HEK293 (cell line): ENCODE measurements at regions not wholly inside any gene's neighbourhood (a gene's known extent, or its start where the extent isn't known, plus 50 kb on each side); places are given as distances from the start of the nearest gene placed in this dataset.

ENCODE experiments used
- CTCF ChIA-PET: fragments of 350-600 bp; formaldehyde crosslinking; extraction: SDS; loops from one replicate; lab custom pipeline; 2021; ENCODE audit warnings: antibody characterized with exemption; lab: Yijun Ruan, JAX
- POLR2A ChIA-PET: fragments of 300-600 bp; formaldehyde crosslinking; extraction: SDS; loops from one replicate; lab custom pipeline; 2020; ENCODE audit warnings: antibody characterized with exemption, inconsistent platforms; lab: Yijun Ruan, JAX
- H3K27ac ChIP-seq: fragments of 200-500 bp; sonication (Bioruptor generic); 2 replicates; pipeline ENCODE4 v1.5.1; 2014; ENCODE audit warnings: low read depth, low read length, control low read depth, inconsistent platforms; ENCODE audit errors: extremely low read depth
- H3K36me3 ChIP-seq, 2 experiments: fragments of 200-500 bp in 1 of 2; sonication (Bioruptor generic) in 1 of 2; 1 replicate in 1 of 2; 2 replicates in 1 of 2; pipeline ENCODE4 v1.5.1; 2014 to 2017; ENCODE audit warnings: inconsistent platforms in 2 of 2, low read length in 2 of 2; ENCODE audit not compliant: control insufficient read depth in 2 of 2, insufficient read depth in 1 of 2
- H3K4me1 ChIP-seq: fragments of 200-500 bp; sonication (Bioruptor generic); 2 replicates; pipeline ENCODE4 v1.5.1; 2014; ENCODE audit warnings: mild to moderate bottlenecking, low read length, inconsistent platforms; ENCODE audit not compliant: control insufficient read depth, insufficient read depth
- H3K4me3 ChIP-seq: 2 replicates; pipeline ENCODE4 v1.5.1; 2011; ENCODE audit warnings: low read depth, mild to moderate bottlenecking, control low read depth, low read length, moderate library complexity
- H3K9me3 ChIP-seq: fragments of 200-500 bp; sonication (Bioruptor generic); 2 replicates; pipeline ENCODE4 v1.5.1; 2014; ENCODE audit warnings: low read depth, low read length, inconsistent platforms; ENCODE audit not compliant: control insufficient read depth, insufficient read depth
- GLI4 ChIP-seq: fragments of 450-650 bp; formaldehyde crosslinking; IDR thresholded peaks from 2 replicates; pipeline ENCODE4 v1.5.1; 2016; ENCODE audit warnings: missing biosample characterization, missing genetic modification characterization
- GLIS1 ChIP-seq: fragments of 450-650 bp; formaldehyde crosslinking; IDR thresholded peaks from 2 replicates; pipeline ENCODE4 v1.5.1; 2016; ENCODE audit warnings: missing biosample characterization, missing genetic modification characterization
- MZF1 ChIP-seq: fragments of 450-650 bp; formaldehyde crosslinking; IDR thresholded peaks from 2 replicates; pipeline ENCODE4 v1.5.1; 2017; ENCODE audit warnings: missing biosample characterization, missing genetic modification characterization, borderline replicate concordance
- PRDM1 ChIP-seq: fragments of 450-650 bp; formaldehyde crosslinking; IDR thresholded peaks from 2 replicates; pipeline ENCODE4; 2016; ENCODE audit warnings: missing biosample characterization, missing genetic modification characterization
- ZNF146 ChIP-seq: fragments of 450-650 bp; formaldehyde crosslinking; IDR thresholded peaks from 2 replicates; pipeline ENCODE4 v1.5.1; 2016; ENCODE audit warnings: missing biosample characterization, missing genetic modification characterization
- ZNF16 ChIP-seq: fragments of 450-650 bp; formaldehyde crosslinking; IDR thresholded peaks from 2 replicates; pipeline ENCODE4 v1.5.1; 2016; ENCODE audit warnings: low read depth, missing biosample characterization, missing genetic modification characterization
- ZNF335 ChIP-seq: fragments of 450-650 bp; formaldehyde crosslinking; conservative IDR thresholded peaks from 2 replicates; pipeline ENCODE4 v1.5.1; 2016; ENCODE audit warnings: missing biosample characterization, missing genetic modification characterization
- ZNF394 ChIP-seq: fragments of 450-650 bp; formaldehyde crosslinking; IDR thresholded peaks from 2 replicates; pipeline ENCODE4 v1.5.1; 2016; ENCODE audit warnings: missing biosample characterization, missing genetic modification characterization, mild to moderate bottlenecking, moderate library complexity, borderline replicate concordance
- ZNF48 ChIP-seq: fragments of 450-650 bp; formaldehyde crosslinking; IDR thresholded peaks from 2 replicates; pipeline ENCODE4 v1.5.1; 2016; ENCODE audit warnings: missing biosample characterization, missing genetic modification characterization
- ZNF585B ChIP-seq: fragments of 450-650 bp; formaldehyde crosslinking; IDR thresholded peaks from 2 replicates; pipeline ENCODE4 v1.5.1; 2016; ENCODE audit warnings: missing biosample characterization, missing genetic modification characterization
- ZNF610 ChIP-seq: fragments of 450-650 bp; formaldehyde crosslinking; IDR thresholded peaks from 2 replicates; pipeline ENCODE4 v1.5.1; 2016; ENCODE audit warnings: missing biosample characterization, missing genetic modification characterization, borderline replicate concordance
- ZNF658 ChIP-seq: fragments of 450-650 bp; formaldehyde crosslinking; IDR thresholded peaks from 2 replicates; pipeline ENCODE4; 2016; ENCODE audit warnings: missing biosample characterization, missing genetic modification characterization
- ZSCAN23 ChIP-seq: fragments of 450-650 bp; formaldehyde crosslinking; IDR thresholded peaks from 2 replicates; pipeline ENCODE4 v1.5.1; 2016; ENCODE audit warnings: missing biosample characterization, missing genetic modification characterization
- TF ChIP-seq, protein P1 (sequence below): fragments of 450-650 bp; formaldehyde crosslinking; IDR thresholded peaks from 2 replicates; pipeline ENCODE4 v1.5.1; 2016; ENCODE audit warnings: missing biosample characterization, missing genetic modification characterization
- TF ChIP-seq, protein P2 (sequence below): fragments of 450-650 bp; formaldehyde crosslinking; IDR thresholded peaks from 2 replicates; pipeline ENCODE4 v1.5.1; 2016; ENCODE audit warnings: missing biosample characterization, missing genetic modification characterization, borderline replicate concordance
- TF ChIP-seq, protein P3 (sequence below): fragments of 450-650 bp; formaldehyde crosslinking; IDR thresholded peaks from 2 replicates; pipeline ENCODE4 v1.5.1; 2016; ENCODE audit warnings: missing biosample characterization, missing genetic modification characterization
- TF ChIP-seq, protein P4 (sequence below): fragments of 450-650 bp; formaldehyde crosslinking; optimal IDR thresholded peaks from 2 replicates; pipeline ENCODE3; 2016; ENCODE audit warnings: missing biosample characterization, mild to moderate bottlenecking, missing genetic modification characterization
- TF ChIP-seq, protein P5 (sequence below): fragments of 450-650 bp; formaldehyde crosslinking; IDR thresholded peaks from 2 replicates; pipeline ENCODE4 v1.5.1; 2016; ENCODE audit warnings: missing biosample characterization, missing genetic modification characterization, borderline replicate concordance
- TF ChIP-seq, protein P6 (sequence below): fragments of 450-650 bp; formaldehyde crosslinking; IDR thresholded peaks from 2 replicates; pipeline ENCODE4 v1.5.1; 2017; ENCODE audit warnings: missing biosample characterization, missing genetic modification characterization

DNA sequence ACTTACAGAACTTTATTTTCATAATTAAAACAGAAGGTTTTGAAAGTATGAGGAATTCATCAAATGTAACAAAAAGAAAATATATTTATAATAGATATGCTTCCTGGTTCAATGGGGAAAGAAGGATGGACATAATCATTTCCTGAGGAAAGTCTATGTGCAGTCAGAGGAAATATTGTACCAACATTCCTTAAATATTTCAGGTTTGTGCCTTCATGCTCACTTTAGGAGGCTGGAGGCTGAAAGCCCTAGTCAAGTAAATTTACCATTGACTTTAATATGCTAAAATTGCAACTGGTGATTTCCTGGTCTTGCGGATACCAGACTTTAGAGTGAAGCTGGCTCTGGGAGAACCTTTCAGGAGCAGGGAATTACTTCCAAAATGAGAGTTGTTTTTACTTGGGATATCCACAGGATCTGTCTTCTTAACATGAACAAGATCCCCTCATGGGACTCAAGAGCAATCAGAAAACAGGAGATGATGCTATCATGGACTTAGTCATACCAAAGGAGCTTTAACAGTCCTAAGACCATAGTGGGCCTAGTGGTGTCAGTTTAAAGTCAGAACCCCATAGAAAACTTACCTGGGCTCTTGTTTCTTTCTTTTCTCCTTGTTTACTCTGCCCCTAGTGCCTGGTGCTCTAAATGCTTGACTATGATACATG lies 762.8 kb upstream of the GRAMD2B start (continued):
- TF ChIP-seq, protein P1, sequence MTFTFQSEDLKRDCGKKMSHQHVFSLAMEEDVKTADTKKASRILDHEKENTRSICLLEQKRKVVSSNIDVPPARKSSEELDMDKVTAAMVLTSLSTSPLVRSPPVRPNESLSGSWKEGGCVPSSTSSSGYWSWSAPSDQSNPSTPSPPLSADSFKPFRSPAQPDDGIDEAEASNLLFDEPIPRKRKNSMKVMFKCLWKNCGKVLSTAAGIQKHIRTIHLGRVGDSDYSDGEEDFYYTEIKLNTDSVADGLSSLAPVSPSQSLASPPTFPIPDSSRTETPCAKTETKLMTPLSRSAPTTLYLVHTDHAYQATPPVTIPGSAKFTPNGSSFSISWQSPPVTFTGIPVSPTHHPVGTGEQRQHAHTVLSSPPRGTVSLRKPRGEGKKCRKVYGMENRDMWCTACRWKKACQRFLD: no peak

DNA sequence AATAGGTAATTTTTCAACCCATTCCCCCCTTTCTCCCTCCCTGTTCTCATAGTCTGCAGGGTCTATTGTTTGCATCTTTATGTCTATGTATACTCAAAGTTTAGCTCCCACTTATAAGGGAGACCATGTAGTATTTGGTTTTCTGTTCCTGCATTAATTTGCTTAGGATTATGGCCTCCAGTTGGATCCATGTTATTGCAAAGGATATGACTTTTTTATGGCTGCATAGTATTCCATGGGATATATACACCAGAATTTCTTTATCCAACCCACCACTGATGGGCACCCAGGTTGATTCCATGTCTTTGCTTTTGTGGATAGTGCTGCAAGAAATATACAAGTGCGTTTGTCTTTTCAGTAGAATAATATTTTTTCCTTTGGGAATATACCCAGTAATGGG lies 761.6 kb upstream of the GRAMD2B start:
- TF ChIP-seq, protein P2, sequence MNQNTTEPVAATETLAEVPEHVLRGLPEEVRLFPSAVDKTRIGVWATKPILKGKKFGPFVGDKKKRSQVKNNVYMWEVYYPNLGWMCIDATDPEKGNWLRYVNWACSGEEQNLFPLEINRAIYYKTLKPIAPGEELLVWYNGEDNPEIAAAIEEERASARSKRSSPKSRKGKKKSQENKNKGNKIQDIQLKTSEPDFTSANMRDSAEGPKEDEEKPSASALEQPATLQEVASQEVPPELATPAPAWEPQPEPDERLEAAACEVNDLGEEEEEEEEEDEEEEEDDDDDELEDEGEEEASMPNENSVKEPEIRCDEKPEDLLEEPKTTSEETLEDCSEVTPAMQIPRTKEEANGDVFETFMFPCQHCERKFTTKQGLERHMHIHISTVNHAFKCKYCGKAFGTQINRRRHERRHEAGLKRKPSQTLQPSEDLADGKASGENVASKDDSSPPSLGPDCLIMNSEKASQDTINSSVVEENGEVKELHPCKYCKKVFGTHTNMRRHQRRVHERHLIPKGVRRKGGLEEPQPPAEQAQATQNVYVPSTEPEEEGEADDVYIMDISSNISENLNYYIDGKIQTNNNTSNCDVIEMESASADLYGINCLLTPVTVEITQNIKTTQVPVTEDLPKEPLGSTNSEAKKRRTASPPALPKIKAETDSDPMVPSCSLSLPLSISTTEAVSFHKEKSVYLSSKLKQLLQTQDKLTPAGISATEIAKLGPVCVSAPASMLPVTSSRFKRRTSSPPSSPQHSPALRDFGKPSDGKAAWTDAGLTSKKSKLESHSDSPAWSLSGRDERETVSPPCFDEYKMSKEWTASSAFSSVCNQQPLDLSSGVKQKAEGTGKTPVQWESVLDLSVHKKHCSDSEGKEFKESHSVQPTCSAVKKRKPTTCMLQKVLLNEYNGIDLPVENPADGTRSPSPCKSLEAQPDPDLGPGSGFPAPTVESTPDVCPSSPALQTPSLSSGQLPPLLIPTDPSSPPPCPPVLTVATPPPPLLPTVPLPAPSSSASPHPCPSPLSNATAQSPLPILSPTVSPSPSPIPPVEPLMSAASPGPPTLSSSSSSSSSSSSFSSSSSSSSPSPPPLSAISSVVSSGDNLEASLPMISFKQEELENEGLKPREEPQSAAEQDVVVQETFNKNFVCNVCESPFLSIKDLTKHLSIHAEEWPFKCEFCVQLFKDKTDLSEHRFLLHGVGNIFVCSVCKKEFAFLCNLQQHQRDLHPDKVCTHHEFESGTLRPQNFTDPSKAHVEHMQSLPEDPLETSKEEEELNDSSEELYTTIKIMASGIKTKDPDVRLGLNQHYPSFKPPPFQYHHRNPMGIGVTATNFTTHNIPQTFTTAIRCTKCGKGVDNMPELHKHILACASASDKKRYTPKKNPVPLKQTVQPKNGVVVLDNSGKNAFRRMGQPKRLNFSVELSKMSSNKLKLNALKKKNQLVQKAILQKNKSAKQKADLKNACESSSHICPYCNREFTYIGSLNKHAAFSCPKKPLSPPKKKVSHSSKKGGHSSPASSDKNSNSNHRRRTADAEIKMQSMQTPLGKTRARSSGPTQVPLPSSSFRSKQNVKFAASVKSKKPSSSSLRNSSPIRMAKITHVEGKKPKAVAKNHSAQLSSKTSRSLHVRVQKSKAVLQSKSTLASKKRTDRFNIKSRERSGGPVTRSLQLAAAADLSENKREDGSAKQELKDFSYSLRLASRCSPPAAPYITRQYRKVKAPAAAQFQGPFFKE (tag by site-specific recombination): no peak
- TF ChIP-seq ZNF146 (tag by site-specific recombination): peak; percentile 95
- TF ChIP-seq GLI4 (tag by site-specific recombination): no peak
- no peak for TF ChIP-seq ZNF335
- TF ChIP-seq ZNF394: no peak
- TF ChIP-seq, protein P3, sequence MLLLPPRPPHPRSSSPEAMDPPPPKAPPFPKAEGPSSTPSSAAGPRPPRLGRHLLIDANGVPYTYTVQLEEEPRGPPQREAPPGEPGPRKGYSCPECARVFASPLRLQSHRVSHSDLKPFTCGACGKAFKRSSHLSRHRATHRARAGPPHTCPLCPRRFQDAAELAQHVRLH (tag by site-specific recombination): peak; percentile 86
- TF ChIP-seq, protein P4, sequence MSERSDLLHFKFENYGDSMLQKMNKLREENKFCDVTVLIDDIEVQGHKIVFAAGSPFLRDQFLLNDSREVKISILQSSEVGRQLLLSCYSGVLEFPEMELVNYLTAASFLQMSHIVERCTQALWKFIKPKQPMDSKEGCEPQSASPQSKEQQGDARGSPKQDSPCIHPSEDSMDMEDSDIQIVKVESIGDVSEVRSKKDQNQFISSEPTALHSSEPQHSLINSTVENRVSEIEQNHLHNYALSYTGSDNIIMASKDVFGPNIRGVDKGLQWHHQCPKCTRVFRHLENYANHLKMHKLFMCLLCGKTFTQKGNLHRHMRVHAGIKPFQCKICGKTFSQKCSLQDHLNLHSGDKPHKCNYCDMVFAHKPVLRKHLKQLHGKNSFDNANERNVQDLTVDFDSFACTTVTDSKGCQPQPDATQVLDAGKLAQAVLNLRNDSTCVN (tag by site-specific recombination): no peak
- no peak for TF ChIP-seq MZF1 (tag by site-specific recombination)
- TF ChIP-seq ZNF610: no peak
- CTCF ChIA-PET: no interaction called here
- no peak overlapping the region for H3K4me3 ChIP-seq

DNA sequence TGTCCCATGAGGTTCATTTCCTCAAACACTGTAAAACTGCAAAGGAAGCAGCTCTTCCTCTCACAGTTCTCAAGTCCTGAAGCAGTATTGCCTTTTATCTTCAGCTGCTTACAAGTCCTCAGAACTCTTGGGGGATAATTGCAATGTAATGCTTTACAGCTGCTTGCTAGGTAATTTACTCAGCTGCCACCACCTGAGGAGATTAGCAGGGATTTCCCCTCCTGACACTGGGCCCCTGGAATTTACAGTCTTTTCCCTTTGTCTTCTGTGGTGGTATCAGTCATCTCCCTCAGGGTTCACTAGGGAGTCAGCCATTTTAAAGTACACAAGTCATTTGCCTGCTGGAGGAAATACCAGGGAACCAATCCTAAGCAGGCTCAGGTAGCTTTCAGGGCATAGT lies 754.3 kb upstream of the GRAMD2B start:
- CTCF ChIA-PET: interaction anchor here (0.6 kb wide), 1 partner anchor 16 kb away, joined by 3 read pairs; no protein-coding TSS in a partner anchor
- Histone ChIP-seq H3K4me1 (peaks cover 4% of the 10 kb centered on the region; the same call in 1 of the 2 replicates), H3K9me3 (no peaks in the 10 kb centered on the region), H3K36me3 (no peaks in the 10 kb centered on the region), H3K27ac (no peak overlapping the region; the same call in 1 of the 2 replicates), H3K4me3 (no peak overlapping the region)
- POLR2A ChIA-PET: no interaction called here
- TF ChIP-seq, protein P3 (tag by site-specific recombination): no peak
- TF ChIP-seq ZNF48 (tag by site-specific recombination) (no peak), ZNF658 (tag by site-specific recombination) (no peak), ZNF16 (tag by site-specific recombination) (no peak), GLIS1 (tag by site-specific recombination) (peak; percentile 88), ZSCAN23 (no peak), ZNF585B (tag by site-specific recombination) (no peak), PRDM1 (tag by site-specific recombination) (no peak)
- TF ChIP-seq, protein P5, sequence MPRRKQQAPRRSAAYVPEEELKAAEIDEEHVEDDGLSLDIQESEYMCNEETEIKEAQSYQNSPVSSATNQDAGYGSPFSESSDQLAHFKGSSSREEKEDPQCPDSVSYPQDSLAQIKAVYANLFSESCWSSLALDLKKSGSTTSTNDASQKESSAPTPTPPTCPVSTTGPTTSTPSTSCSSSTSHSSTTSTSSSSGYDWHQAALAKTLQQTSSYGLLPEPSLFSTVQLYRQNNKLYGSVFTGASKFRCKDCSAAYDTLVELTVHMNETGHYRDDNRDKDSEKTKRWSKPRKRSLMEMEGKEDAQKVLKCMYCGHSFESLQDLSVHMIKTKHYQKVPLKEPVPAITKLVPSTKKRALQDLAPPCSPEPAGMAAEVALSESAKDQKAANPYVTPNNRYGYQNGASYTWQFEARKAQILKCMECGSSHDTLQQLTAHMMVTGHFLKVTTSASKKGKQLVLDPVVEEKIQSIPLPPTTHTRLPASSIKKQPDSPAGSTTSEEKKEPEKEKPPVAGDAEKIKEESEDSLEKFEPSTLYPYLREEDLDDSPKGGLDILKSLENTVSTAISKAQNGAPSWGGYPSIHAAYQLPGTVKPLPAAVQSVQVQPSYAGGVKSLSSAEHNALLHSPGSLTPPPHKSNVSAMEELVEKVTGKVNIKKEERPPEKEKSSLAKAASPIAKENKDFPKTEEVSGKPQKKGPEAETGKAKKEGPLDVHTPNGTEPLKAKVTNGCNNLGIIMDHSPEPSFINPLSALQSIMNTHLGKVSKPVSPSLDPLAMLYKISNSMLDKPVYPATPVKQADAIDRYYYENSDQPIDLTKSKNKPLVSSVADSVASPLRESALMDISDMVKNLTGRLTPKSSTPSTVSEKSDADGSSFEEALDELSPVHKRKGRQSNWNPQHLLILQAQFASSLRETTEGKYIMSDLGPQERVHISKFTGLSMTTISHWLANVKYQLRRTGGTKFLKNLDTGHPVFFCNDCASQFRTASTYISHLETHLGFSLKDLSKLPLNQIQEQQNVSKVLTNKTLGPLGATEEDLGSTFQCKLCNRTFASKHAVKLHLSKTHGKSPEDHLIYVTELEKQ (tag by site-specific recombination): 0 out of 2 replicates have a peak, but pooled peaks have one; percentile 27
- TF ChIP-seq, protein P6, sequence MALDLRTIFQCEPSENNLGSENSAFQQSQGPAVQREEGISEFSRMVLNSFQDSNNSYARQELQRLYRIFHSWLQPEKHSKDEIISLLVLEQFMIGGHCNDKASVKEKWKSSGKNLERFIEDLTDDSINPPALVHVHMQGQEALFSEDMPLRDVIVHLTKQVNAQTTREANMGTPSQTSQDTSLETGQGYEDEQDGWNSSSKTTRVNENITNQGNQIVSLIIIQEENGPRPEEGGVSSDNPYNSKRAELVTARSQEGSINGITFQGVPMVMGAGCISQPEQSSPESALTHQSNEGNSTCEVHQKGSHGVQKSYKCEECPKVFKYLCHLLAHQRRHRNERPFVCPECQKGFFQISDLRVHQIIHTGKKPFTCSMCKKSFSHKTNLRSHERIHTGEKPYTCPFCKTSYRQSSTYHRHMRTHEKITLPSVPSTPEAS: no peak

More for the DNA sequence above, 761.6 kb upstream of the GRAMD2B start:
- no peak overlapping the region for H3K27ac ChIP-seq
- peaks cover 20% of the 10 kb centered on the region for H3K4me1 ChIP-seq
- POLR2A ChIA-PET: no interaction called here
- H3K36me3 ChIP-seq: no peaks in the 10 kb centered on the region
- no peaks in the 10 kb centered on the region for H3K9me3 ChIP-seq
